GM23248 (cell line): ENCODE measurements at regions not wholly inside any gene's neighbourhood (a gene's known extent, or its start where the extent isn't known, plus 50 kb on each side); places are given as distances from the start of the nearest gene placed in this dataset.

Experiments used
- EZH2 ChIP-seq: fragments of 200-600 bp; sonication (generic); IDR thresholded peaks from 2 replicates; pipeline ENCODE4 v1.6.1; 2018; ENCODE audit warnings: antibody characterized with exemption, mild to moderate bottlenecking; ENCODE audit not compliant: insufficient read depth, poor library complexity, severe bottlenecking
- EZH2phosphoT487 ChIP-seq: fragments of 200-600 bp; sonication (generic); IDR thresholded peaks from 2 replicates; pipeline ENCODE4 v1.6.1; 2018; ENCODE audit warnings: antibody characterized with exemption, moderate library complexity, mild to moderate bottlenecking, low read depth; ENCODE audit not compliant: insufficient read depth

- TF ChIP-seq EZH2 = no peak
- TF ChIP-seq EZH2phosphoT487 = no peak
Observed at GRCh38 chr7:135812148-135812547, 63.5 kb upstream of the FAM180A start.
